Fibroblast of pulmonary artery (primary cell): ENCODE measurements at regions not wholly inside any gene's neighbourhood (a gene's known extent, or its start where the extent isn't known, plus 50 kb on each side); places are given as distances from the start of the nearest gene placed in this dataset.

Experiments
- DNase-seq: peaks from one replicate; pipeline ENCODE4 v3.0.0-alpha.2; 2010; ENCODE audit warnings: low read depth
- H3K4me3 ChIP-seq: replicated peaks from 2 replicates; pipeline ENCODE4 v1.5.1; 2011; ENCODE audit warnings: low read depth, mild to moderate bottlenecking, control low read depth, low read length, moderate library complexity
- CTCF ChIP-seq: IDR thresholded peaks from 2 replicates; pipeline ENCODE4 v1.5.1; 2011; ENCODE audit warnings: mild to moderate bottlenecking, control low read depth, low read length, inconsistent platforms; ENCODE audit errors: missing control alignments

GRCh38 chr5:121698690-121699089 lies 153.0 kb upstream of the FTMT start:
- no peak for DNase-seq
- TF ChIP-seq CTCF, result no peak
- no peak overlapping the region for H3K4me3 ChIP-seq

GRCh38 chr5:121701731-121702130 lies 150.0 kb upstream of the FTMT start:
- no peak for TF ChIP-seq CTCF

GRCh38 chr5:121702682-121703081 lies 149.0 kb upstream of the FTMT start:
- no peak for DNase-seq
- TF ChIP-seq CTCF, result no peak
- no peak overlapping the region for H3K4me3 ChIP-seq

More at GRCh38 chr5:121701731-121702130, 150.0 kb upstream of the FTMT start:
- DNase-seq, result no peak
- H3K4me3 ChIP-seq, result no peak overlapping the region

- no peak overlapping the region for H3K4me3 ChIP-seq
- no peak for TF ChIP-seq CTCF
- no peak for DNase-seq
Observed at GRCh38 chr5:121704291-121704690, 147.4 kb upstream of the FTMT start.

- DNase-seq, result no peak
- TF ChIP-seq CTCF, result no peak
- no peak overlapping the region for H3K4me3 ChIP-seq
Observed at GRCh38 chr5:121706686-121707085, 145.0 kb upstream of the FTMT start.

GRCh38 chr5:121707178-121707577 lies 144.5 kb upstream of the FTMT start:
- DNase-seq, result no peak
- no peak for TF ChIP-seq CTCF
- H3K4me3 ChIP-seq, result no peak overlapping the region

GRCh38 chr5:121711416-121711815 lies 140.3 kb upstream of the FTMT start:
- no peak for TF ChIP-seq CTCF
- H3K4me3 ChIP-seq, result no peak overlapping the region
- no peak for DNase-seq
